ENCODE measurements at regions not wholly inside any gene's neighbourhood (a gene's known extent, or its start where the extent isn't known, plus 50 kb on each side); places are given as distances from the start of the nearest gene placed in this dataset.
"Not testable (repeated sequence)": the region's sequence is repeated elsewhere in the genome, so short reads cannot be mapped to it uniquely, and the experiment has no call there.

DNA sequence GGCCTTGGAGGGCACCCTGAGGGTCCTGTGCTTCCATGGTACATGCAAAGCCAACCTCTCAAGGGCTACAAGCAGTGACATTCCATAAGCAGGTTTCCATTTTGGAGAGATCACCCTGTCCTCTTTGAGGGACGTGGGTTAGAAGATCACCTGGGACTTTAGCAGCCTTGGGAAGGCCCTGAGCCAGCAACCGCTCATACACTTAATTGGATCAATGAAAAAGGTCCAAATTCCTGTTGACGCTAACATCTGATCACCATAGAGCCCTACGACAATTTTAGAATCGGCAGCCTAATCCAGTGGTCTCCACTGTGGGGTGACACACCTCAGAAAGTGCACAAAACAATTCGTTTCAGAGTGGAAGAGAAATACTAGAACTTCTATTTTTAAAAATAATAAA lies 196.0 kb upstream of the NR3C1 start:
- H3K27me3 ChIP-seq = no peaks in the 10 kb centered on the region
- H3K9ac ChIP-seq = no peak overlapping the region
- TF ChIP-seq Cebpa-rat (IDR thresholded peaks at IDR 0.05) = no peak
- H3K9me3 ChIP-seq = peaks cover 29% of the 10 kb centered on the region
- H4K20me1 ChIP-seq = no peaks in the 10 kb centered on the region
- H3K36me3 ChIP-seq = no peaks in the 10 kb centered on the region
- H3K4me1 ChIP-seq = peaks cover 44% of the 10 kb centered on the region
- H3K27ac ChIP-seq = no peak overlapping the region
- no peak overlapping the region for H3K4me3 ChIP-seq
- no peak overlapping the region for H3K4me2 ChIP-seq

DNA sequence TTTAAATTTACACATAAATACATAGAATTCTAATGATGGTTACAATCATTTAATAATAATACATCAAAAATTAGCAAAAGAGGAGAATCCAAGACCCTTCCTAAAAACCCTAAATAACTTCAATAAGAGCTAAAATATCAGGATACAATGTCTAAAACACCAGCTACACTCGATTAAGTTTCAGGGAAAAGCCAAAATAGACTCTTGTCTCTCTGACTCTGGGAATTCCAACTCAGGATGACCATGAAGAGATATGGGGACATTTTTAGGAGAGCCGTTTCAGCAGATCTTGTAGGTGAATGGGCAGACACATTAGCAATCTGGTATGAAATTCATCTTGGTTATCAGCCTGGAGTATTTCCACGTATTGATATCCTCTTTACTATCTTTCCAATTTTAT lies 193.3 kb upstream of the NR3C1 start:
- Histone ChIP-seq H3K27ac (no peak overlapping the region), H3K36me3 (no peaks in the 10 kb centered on the region), H3K4me2 (no peak overlapping the region), H3K4me3 (no peak overlapping the region), H3K4me1 (peaks cover 47% of the 10 kb centered on the region), H3K9ac (no peak overlapping the region), H3K9me3 (peaks cover 8% of the 10 kb centered on the region; the same call in 1 of the 2 replicates), H3K27me3 (no peaks in the 10 kb centered on the region), H4K20me1 (no peaks in the 10 kb centered on the region)
- TF ChIP-seq Cebpa-rat (IDR thresholded peaks at IDR 0.05) = no peak

DNA sequence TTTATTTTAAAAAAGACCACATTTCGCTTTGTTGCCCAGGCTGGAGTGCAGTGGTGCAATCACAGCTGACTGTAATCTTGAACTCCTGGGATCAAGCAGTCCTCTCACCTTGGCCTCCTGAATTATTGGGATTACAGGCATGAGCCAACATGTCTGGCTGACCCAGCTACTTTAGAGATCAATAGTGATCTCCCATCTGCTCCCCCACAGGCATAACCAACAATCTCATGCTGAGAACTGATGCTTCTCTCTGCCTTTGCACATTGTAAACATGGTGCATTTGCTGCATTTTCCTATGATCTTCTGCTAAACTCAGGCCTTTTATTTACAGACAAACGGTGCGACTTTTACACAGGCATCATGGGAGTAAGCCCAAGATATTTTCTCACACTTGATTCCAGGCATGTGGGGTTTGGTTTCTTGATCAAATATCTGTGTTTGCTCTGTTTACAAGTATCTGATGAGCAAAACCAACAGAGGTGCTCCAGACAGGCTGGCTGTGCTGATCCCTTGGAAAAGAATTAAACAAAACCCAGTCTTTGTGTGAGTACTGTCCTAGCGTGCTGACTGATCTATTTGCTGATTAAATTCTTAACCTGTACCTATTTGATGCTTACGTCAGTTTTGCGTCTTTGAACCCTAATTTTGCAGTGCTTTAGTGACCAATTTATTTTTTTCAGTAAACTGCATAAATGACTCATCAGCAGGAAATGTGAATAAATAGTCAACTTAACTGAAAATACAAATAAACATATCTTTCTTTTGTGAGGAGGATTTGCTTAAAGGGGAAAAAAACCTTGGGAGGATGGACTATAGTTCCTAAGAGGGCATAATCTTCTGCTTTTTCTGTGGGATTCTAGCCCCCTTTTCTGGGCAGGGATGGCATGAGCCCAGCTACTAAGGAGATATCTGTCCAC lies 191.7 kb upstream of the NR3C1 start:
- H3K4me1 ChIP-seq = peaks cover 56% of the 10 kb centered on the region
- H3K9ac ChIP-seq = no peak overlapping the region
- peak overlapping the region; percentile 12 for H3K4me2 ChIP-seq
- no peak overlapping the region for H3K4me3 ChIP-seq
- H3K27me3 ChIP-seq = no peaks in the 10 kb centered on the region
- no peak for TF ChIP-seq Cebpa-rat (IDR thresholded peaks at IDR 0.05)
- no peaks in the 10 kb centered on the region for H3K36me3 ChIP-seq
- H3K9me3 ChIP-seq = peaks cover 3% of the 10 kb centered on the region; the same call in 1 of the 2 replicates
- no peaks in the 10 kb centered on the region for H4K20me1 ChIP-seq
- H3K27ac ChIP-seq = peak overlapping the region; percentile 8; the same call in 1 of the 2 replicates

DNA sequence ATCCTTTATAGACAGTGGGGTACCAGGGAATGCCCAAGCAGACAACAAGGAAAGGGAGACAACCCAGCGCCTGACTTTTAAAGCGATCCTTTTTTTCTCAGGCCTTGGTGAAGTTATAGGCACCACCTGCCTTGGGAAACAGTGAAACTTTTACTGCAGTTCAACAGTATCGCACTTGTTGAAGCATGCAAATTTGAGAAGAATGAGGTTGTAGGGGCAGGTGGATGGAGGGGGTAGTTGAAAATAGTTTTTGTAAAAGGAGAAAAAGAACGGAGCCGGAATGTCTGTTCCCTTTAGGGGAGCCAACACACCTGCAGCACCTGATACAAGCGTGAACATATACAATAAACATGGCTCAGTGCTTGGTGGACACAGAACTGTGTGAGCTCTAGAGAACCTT lies 190.2 kb upstream of the NR3C1 start:
- Histone ChIP-seq H3K27ac (peak overlapping the region; percentile 90), H3K27me3 (no peaks in the 10 kb centered on the region), H3K4me1 (peaks cover 65% of the 10 kb centered on the region), H3K9me3 (no peaks in the 10 kb centered on the region; the same call in 1 of the 2 replicates), H3K4me3 (no peak overlapping the region), H4K20me1 (no peaks in the 10 kb centered on the region), H3K9ac (peak overlapping the region; percentile 68), H3K36me3 (no peaks in the 10 kb centered on the region), H3K4me2 (peak overlapping the region; percentile 86)
- no peak for TF ChIP-seq Cebpa-rat (IDR thresholded peaks at IDR 0.05)

DNA sequence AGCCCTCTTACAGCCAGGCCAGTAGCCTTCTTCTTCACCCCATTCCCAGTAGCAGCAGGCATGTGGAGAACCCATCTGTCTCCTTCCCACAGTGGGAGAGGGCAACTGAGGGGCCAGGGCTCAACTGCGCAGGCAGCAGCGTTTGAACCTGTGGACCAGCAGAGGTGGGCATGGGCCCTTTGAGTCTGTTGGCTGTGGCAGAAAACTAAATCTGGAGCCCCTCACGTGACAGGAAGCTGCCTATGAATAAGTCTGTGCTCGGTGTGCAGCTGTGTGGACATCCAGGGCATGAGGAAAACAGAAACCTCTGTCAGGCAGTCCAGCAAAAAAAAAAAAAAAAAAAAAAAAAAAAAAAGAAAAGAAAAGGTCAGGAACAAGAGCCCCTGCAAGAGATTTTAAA lies 189.2 kb upstream of the NR3C1 start:
- H3K27me3 ChIP-seq = no peaks in the 10 kb centered on the region
- H3K4me1 ChIP-seq = peaks cover 70% of the 10 kb centered on the region
- no peaks in the 10 kb centered on the region for H4K20me1 ChIP-seq
- peak overlapping the region; percentile 68; the same call in 1 of the 2 replicates for H3K9ac ChIP-seq
- no peak for TF ChIP-seq Cebpa-rat (IDR thresholded peaks at IDR 0.05)
- peak overlapping the region; percentile 90 for H3K27ac ChIP-seq
- 0 out of 2 replicates have a peak overlapping the region, but pooled peaks have one; percentile 18 for H3K4me3 ChIP-seq
- H3K4me2 ChIP-seq = peak overlapping the region; percentile 86
- H3K9me3 ChIP-seq = no peaks in the 10 kb centered on the region; the same call in 1 of the 2 replicates
- H3K36me3 ChIP-seq = no peaks in the 10 kb centered on the region

DNA sequence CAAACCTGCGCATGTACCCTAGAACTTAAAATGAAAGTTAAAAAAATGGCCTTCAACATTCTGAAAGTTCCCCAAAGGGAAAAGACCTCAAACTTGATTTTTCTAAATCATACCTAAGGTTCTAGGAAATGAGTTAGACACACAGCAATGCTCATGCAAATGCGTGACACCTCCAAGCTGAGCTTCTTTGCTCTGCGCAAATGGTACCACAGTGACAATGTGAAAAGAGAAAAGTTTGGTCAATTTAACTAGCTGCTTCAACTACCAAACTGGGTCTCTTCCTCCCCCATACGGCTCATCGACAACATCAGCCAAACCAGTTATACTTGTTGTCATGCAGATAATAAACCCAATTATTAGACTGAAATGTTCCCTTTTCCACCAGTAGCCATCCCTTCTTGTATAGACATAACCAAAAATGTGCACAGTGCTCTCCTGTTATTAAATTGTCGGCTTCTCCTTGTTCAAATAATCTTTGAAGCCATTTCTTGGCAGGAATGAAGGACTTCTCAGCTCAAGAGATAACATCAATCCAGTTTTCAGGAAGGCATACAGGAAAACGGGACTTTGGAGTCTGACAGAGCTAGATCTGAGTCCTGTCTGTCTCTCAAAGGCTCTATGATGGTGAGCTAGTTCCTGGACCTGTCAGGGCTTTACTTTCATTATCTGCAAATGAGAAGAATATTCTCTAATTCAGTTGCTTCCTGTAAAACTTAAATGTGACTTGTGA lies 185.6 kb upstream of the NR3C1 start:
- TF ChIP-seq Cebpa-rat (IDR thresholded peaks at IDR 0.05) = no peak
- Histone ChIP-seq H4K20me1 (no peaks in the 10 kb centered on the region), H3K4me3 (no peak overlapping the region), H3K4me1 (peaks cover 64% of the 10 kb centered on the region), H3K4me2 (no peak overlapping the region), H3K27ac (no peak overlapping the region), H3K9ac (no peak overlapping the region), H3K9me3 (no peaks in the 10 kb centered on the region; the same call in 1 of the 2 replicates), H3K27me3 (no peaks in the 10 kb centered on the region), H3K36me3 (no peaks in the 10 kb centered on the region)

DNA sequence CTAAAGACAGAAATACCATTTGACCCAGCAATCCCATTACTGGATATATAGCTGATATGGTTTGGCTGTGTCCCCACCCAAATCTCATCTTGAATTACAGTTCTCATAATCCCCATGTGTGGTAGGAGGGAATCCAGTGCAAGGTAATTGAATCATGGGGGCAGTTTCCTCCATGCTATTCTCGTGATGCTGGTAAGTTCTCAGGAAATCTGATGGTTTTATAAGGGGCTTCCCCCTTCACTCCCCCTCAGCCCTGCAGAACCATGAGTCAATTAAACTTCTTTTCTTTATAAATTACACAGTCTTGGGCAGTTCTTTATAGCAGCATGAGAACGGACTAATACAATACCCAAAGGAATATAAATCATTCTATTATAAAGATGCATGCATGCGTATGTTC lies 184.6 kb upstream of the NR3C1 start:
- not testable (repeated sequence) for H3K4me3 ChIP-seq, H3K4me2 ChIP-seq, H3K27ac ChIP-seq, H3K36me3 ChIP-seq, H3K27me3 ChIP-seq, H4K20me1 ChIP-seq, H3K9me3 ChIP-seq, H3K9ac ChIP-seq
- peaks cover 64% of the 10 kb centered on the region for H3K4me1 ChIP-seq

DNA sequence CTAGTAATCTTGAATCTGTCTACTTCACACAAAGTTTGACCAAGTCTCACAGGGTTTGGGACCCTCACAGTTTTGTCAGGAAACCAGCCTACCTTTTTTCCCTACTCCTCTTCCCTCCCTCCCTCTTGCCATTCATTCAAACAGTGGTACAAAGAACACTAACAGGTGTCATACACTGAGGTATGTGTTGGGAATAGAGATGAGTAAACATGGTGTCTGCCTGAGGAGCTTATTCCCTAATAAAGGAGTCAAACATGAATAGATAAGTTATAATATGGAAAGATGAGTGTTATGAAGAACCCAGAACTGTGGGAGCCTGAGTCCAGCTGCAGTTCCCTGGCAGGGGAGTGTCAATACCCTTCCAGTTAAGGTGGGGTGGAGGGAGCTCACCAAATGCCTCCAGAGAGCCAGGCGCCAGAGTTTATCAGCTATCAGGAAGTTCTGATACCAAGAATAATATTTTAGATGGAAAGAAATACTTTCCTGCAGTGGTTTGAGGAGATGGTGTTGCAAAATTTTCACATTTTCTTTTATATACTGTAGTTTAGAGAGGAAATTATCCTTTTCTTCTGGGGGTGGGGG lies 183.4 kb upstream of the NR3C1 start:
- peaks cover 57% of the 10 kb centered on the region for H3K4me1 ChIP-seq
- H4K20me1 ChIP-seq = no peaks in the 10 kb centered on the region
- H3K36me3 ChIP-seq = no peaks in the 10 kb centered on the region
- no peaks in the 10 kb centered on the region for H3K27me3 ChIP-seq
- no peak overlapping the region for H3K4me3 ChIP-seq
- TF ChIP-seq Cebpa-rat (IDR thresholded peaks at IDR 0.05) = no peak
- no peaks in the 10 kb centered on the region; the same call in 1 of the 2 replicates for H3K9me3 ChIP-seq
- no peak overlapping the region for H3K27ac ChIP-seq
- H3K9ac ChIP-seq = no peak overlapping the region
- 0 out of 2 replicates have a peak overlapping the region, but pooled peaks have one; percentile 25 for H3K4me2 ChIP-seq

DNA sequence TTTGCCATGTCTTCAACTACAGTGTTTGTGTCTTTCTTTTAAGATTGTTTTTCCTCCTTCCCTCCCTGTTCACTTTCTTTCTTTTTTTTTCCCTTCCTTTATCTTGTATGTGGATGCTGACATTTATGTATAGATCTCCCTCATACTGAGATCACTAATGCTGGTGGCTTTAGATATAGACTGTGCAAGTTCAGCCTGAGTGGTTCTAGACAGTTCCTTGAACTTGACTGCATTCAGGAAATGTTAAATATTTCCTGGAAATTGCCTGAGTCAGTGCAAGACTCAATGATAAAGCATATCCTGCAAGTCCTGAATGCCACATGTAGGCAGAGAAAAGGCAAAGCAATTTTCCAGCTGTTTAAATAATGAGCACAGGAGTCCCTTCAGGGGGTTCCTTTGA lies 182.5 kb upstream of the NR3C1 start:
- H3K4me1 ChIP-seq = peaks cover 48% of the 10 kb centered on the region
- H3K27ac ChIP-seq = no peak overlapping the region

More for the DNA sequence above, 182.5 kb upstream of the NR3C1 start:
- H4K20me1 ChIP-seq = no peaks in the 10 kb centered on the region
- no peak overlapping the region for H3K9ac ChIP-seq
- H3K4me3 ChIP-seq = no peak overlapping the region
- TF ChIP-seq Cebpa-rat (IDR thresholded peaks at IDR 0.05) = no peak
- peak overlapping the region; percentile 25 for H3K4me2 ChIP-seq
- H3K9me3 ChIP-seq = no peaks in the 10 kb centered on the region; the same call in 1 of the 2 replicates
- H3K36me3 ChIP-seq = no peaks in the 10 kb centered on the region
- no peaks in the 10 kb centered on the region for H3K27me3 ChIP-seq
